Erythroblast (primary cell): ENCODE measurements at regions not wholly inside any gene's neighbourhood (a gene's known extent, or its start where the extent isn't known, plus 50 kb on each side); places are given as distances from the start of the nearest gene placed in this dataset.

Source experiments
- GATA1 ChIP-seq: IDR thresholded peaks from 2 replicates; pipeline ENCODE4 v1.6.1; 2011; ENCODE audit warnings: low read depth, mild to moderate bottlenecking, control low read depth, low read length, moderate library complexity
- POLR2A ChIP-seq: IDR thresholded peaks from 2 replicates; pipeline ENCODE4 v1.6.1; 2011; ENCODE audit warnings: mild to moderate bottlenecking, low read length

- TF ChIP-seq POLR2A (no peak), GATA1 (no peak)
Observed at GRCh38 chr7:36011588-36011965, 141.5 kb upstream of the EEPD1 start.
